ENCODE measurements at regions not wholly inside any gene's neighbourhood (a gene's known extent, or its start where the extent isn't known, plus 50 kb on each side); places are given as distances from the start of the nearest gene placed in this dataset.
"Not testable (repeated sequence)": the region's sequence is repeated elsewhere in the genome, so short reads cannot be mapped to it uniquely, and the experiment has no call there.

GRCh38 chr4:81307991-81308390 lies 93.0 kb upstream of the PRKG2 start:
- no peak for DNase-seq (ENCODE audit: low spot score)
- Histone ChIP-seq H3K27ac (no peak overlapping the region), H3K9me3 (no peaks in the 10 kb centered on the region), H3K4me1 (ENCODE audit: control insufficient read depth in 1 of 2, low read depth in 2 of 2) (no peaks in the 10 kb centered on the region), H3K36me3 (no peaks in the 10 kb centered on the region), H3K4me3 (no peak overlapping the region), H3K27me3 (replicated peaks; ENCODE audit: insufficient read depth) (no peaks in the 10 kb centered on the region)
- TF ChIP-seq CTCF (IDR thresholded peaks at IDR 0.05) = no peak
- no peak for ATAC-seq (ENCODE audit: insufficient number of reproducible peaks, low FRiP score, low read depth)

DNA sequence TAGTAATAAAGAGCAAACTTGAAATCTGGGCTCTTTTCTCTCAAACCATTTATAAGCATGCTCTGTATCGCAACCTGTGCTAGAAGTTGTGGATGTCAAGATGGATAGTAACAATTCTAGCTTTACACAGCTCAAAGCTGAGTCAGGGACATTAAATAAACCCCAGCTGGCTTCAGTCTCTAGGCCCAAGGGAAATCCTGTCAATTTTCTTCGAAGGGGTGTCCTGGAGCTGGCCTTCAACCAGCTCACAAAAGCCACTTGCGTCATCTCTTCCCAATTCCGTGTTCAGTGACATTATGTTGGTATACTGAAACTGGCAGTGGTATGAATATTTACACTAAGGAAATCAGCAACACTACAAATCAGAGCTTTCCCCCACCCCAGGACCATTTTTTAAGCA lies 89.8 kb upstream of the PRKG2 start:
- no peaks in the 10 kb centered on the region for H3K36me3 ChIP-seq
- no peak for TF ChIP-seq CTCF (IDR thresholded peaks at IDR 0.05)
- H3K4me3 ChIP-seq = no peak overlapping the region
- no peaks in the 10 kb centered on the region for H3K9me3 ChIP-seq
- no peak overlapping the region for H3K27ac ChIP-seq
- no peak for ATAC-seq (ENCODE audit: insufficient number of reproducible peaks, low FRiP score, low read depth)
- no peak for DNase-seq (ENCODE audit: low spot score)
- no peaks in the 10 kb centered on the region for H3K27me3 ChIP-seq (replicated peaks; ENCODE audit: insufficient read depth)
- H3K4me1 ChIP-seq (ENCODE audit: control insufficient read depth in 1 of 2, low read depth in 2 of 2) = no peaks in the 10 kb centered on the region

GRCh38 chr4:81300352-81300751 lies 85.3 kb upstream of the PRKG2 start:
- not testable (repeated sequence) for H3K27me3 ChIP-seq (replicated peaks; ENCODE audit: insufficient read depth); H3K27ac ChIP-seq; ATAC-seq (ENCODE audit: insufficient number of reproducible peaks, low FRiP score, low read depth); H3K36me3 ChIP-seq; DNase-seq (ENCODE audit: low spot score); H3K4me3 ChIP-seq; H3K4me1 ChIP-seq (ENCODE audit: control insufficient read depth in 1 of 2, low read depth in 2 of 2); H3K9me3 ChIP-seq

GRCh38 chr4:81290813-81291212 lies 75.8 kb upstream of the PRKG2 start:
- DNase-seq (ENCODE audit: low spot score) (no peak), ATAC-seq (ENCODE audit: insufficient number of reproducible peaks, low FRiP score, low read depth) (no peak)
- H3K27me3 ChIP-seq (replicated peaks; ENCODE audit: insufficient read depth) = no peaks in the 10 kb centered on the region
- no peaks in the 10 kb centered on the region for H3K9me3 ChIP-seq
- H3K27ac ChIP-seq = no peak overlapping the region
- TF ChIP-seq CTCF (IDR thresholded peaks at IDR 0.05) = no peak
- no peak overlapping the region for H3K4me3 ChIP-seq
- H3K36me3 ChIP-seq = no peaks in the 10 kb centered on the region
- no peaks in the 10 kb centered on the region for H3K4me1 ChIP-seq (ENCODE audit: control insufficient read depth in 1 of 2, low read depth in 2 of 2)

DNA sequence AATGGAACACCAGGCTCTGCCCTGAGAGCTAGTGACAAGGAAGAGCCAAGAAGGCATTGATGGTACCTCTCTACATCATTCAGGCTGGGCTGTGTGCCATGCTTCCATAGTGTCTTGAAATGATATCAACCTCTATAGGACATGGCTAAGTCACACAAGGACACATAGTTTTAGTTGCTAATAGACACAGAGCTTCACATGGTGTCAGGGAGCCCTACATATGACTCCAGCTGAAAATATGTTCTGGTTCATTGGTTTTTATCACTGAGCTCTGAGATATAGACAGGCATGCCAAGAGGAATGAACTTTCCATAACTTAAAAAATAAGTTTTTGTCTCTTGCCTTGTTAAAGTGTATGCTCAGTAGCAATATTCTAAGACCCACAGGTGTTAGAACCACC lies 72.1 kb upstream of the PRKG2 start:
- no peak for DNase-seq (ENCODE audit: low spot score)
- no peak for TF ChIP-seq CTCF (IDR thresholded peaks at IDR 0.05)
- Histone ChIP-seq H3K36me3 (no peaks in the 10 kb centered on the region), H3K27me3 (replicated peaks; ENCODE audit: insufficient read depth) (no peaks in the 10 kb centered on the region), H3K27ac (no peak overlapping the region), H3K9me3 (no peaks in the 10 kb centered on the region), H3K4me1 (ENCODE audit: control insufficient read depth in 1 of 2, low read depth in 2 of 2) (no peaks in the 10 kb centered on the region), H3K4me3 (no peak overlapping the region)
- ATAC-seq (ENCODE audit: insufficient number of reproducible peaks, low FRiP score, low read depth) = no peak

DNA sequence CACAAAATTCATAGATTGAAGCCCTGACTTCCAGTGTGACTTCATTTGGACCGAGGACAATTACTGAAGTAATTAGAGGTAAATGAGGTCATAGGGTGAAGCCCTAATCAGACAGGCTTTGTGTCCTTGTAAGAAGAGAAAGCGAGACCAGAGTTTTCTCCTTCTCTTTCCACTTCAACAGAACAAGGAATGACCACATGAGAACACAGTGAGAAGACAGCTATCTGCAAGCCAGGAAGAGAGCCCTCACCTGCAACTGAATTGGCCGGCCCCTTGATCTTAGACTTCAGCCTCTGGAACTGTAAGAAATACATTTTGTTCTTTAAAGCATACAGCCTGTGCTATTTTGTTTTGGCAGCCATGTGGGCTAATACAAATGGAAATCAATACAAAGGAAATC lies 67.1 kb upstream of the PRKG2 start:
- ATAC-seq (ENCODE audit: insufficient number of reproducible peaks, low FRiP score, low read depth) (no peak), DNase-seq (ENCODE audit: low spot score) (no peak)
- no peak overlapping the region for H3K27ac ChIP-seq

More for the DNA sequence above, 67.1 kb upstream of the PRKG2 start:
- no peak for TF ChIP-seq CTCF (IDR thresholded peaks at IDR 0.05)
- no peak overlapping the region for H3K4me3 ChIP-seq
- no peaks in the 10 kb centered on the region for H3K27me3 ChIP-seq (replicated peaks; ENCODE audit: insufficient read depth)
- no peaks in the 10 kb centered on the region for H3K36me3 ChIP-seq
- no peaks in the 10 kb centered on the region for H3K9me3 ChIP-seq
- no peaks in the 10 kb centered on the region for H3K4me1 ChIP-seq (ENCODE audit: control insufficient read depth in 1 of 2, low read depth in 2 of 2)

Measured in thoracic aorta (tissue), 2 donors.